ENCODE measurements at regions not wholly inside any gene's neighbourhood (a gene's known extent, or its start where the extent isn't known, plus 50 kb on each side); places are given as distances from the start of the nearest gene placed in this dataset.

DNA sequence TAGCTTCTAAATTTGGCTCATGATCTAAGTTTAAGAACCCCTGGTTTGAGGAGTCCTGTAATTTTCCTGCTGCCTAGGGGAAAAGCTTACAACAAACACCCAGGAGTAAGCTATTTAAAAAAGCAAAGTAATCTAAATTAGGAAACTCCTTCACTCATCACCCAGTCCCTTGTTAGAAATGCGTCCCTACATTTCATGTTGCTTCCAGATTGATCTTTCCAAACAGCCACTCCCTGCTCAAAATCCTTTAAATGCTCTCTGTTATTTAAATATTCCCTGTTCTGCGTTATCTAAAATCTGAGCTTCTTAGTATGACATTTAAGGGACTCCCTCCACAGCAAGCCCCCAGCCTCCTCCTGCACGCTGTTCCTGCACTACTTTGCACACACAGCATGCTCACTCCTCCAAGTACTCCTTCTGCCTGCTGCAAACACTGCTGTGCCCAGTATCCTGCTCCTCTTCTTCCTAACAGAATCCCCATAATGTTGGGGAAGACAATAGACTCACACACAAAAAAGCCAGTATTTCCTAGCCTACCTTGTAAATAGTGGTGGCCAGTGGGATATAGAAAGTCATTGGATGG is 123.3 kb upstream of the RASEF start:
- FAIRE-seq (no peak), DNase-seq (ENCODE audit: low read depth) (no peak)
- peaks cover 3% of the 10 kb centered on the region for H3K27me3 ChIP-seq (ENCODE audit: insufficient read depth, low read length)
- no peaks in the 10 kb centered on the region for H4K20me1 ChIP-seq (ENCODE audit: insufficient read depth, low read length)
- no peaks in the 10 kb centered on the region for H3K36me3 ChIP-seq (ENCODE audit: insufficient read depth, low read length)
- no peak overlapping the region for H2AFZ ChIP-seq (ENCODE audit: low read depth, low read length)
- no peak for TF ChIP-seq EZH2 (IDR thresholded peaks at IDR 0.05; ENCODE audit: insufficient read depth, low read length)
- TF ChIP-seq, protein P1, sequence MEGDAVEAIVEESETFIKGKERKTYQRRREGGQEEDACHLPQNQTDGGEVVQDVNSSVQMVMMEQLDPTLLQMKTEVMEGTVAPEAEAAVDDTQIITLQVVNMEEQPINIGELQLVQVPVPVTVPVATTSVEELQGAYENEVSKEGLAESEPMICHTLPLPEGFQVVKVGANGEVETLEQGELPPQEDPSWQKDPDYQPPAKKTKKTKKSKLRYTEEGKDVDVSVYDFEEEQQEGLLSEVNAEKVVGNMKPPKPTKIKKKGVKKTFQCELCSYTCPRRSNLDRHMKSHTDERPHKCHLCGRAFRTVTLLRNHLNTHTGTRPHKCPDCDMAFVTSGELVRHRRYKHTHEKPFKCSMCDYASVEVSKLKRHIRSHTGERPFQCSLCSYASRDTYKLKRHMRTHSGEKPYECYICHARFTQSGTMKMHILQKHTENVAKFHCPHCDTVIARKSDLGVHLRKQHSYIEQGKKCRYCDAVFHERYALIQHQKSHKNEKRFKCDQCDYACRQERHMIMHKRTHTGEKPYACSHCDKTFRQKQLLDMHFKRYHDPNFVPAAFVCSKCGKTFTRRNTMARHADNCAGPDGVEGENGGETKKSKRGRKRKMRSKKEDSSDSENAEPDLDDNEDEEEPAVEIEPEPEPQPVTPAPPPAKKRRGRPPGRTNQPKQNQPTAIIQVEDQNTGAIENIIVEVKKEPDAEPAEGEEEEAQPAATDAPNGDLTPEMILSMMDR (IDR thresholded peaks at IDR 0.05; ENCODE audit: insufficient read depth, low read depth, low read length) = no peak
- Mint-ChIP-seq H3K27me3 (ENCODE audit: low read depth, unreplicated experiment) (peaks cover 11% of the 10 kb centered on the region), H3K36me3 (ENCODE audit: low read depth, unreplicated experiment) (no peaks in the 10 kb centered on the region), H3K4me1 (ENCODE audit: low read depth, unreplicated experiment) (peaks cover 3% of the 10 kb centered on the region), H3K27ac (ENCODE audit: unreplicated experiment) (no peak overlapping the region), H3K9me3 (ENCODE audit: unreplicated experiment) (no peaks in the 10 kb centered on the region), H3K4me3 (ENCODE audit: unreplicated experiment) (no peak overlapping the region)
- no peak overlapping the region for H3K9ac ChIP-seq (ENCODE audit: low read length)
- no peak overlapping the region for H3K4me2 ChIP-seq (ENCODE audit: low read length)
- no peak overlapping the region for H3K4me3 ChIP-seq (ENCODE audit: insufficient read depth, low read depth, low read length)
- H3K27ac ChIP-seq (ENCODE audit: low read depth, low read length) = no peak overlapping the region
- H3K79me2 ChIP-seq (ENCODE audit: insufficient read depth, low read length) = no peaks in the 10 kb centered on the region
- H3K4me1 ChIP-seq (ENCODE audit: insufficient read depth, low read length) = no peaks in the 10 kb centered on the region
- H3K9me3 ChIP-seq (ENCODE audit: insufficient read depth, low read depth, low read length) = no peaks in the 10 kb centered on the region

GRCh38 chr9:83185488-83186154 is 122.7 kb upstream of the RASEF start:
- no peak overlapping the region for H3K27ac Mint-ChIP-seq (ENCODE audit: unreplicated experiment)
- Histone ChIP-seq H3K27me3 (ENCODE audit: insufficient read depth, low read length) (peaks cover 3% of the 10 kb centered on the region), H3K36me3 (ENCODE audit: insufficient read depth, low read length) (no peaks in the 10 kb centered on the region), H3K4me3 (ENCODE audit: insufficient read depth, low read depth, low read length) (no peak overlapping the region), H3K79me2 (ENCODE audit: insufficient read depth, low read length) (no peaks in the 10 kb centered on the region), H2AFZ (ENCODE audit: low read depth, low read length) (no peak overlapping the region), H3K27ac (ENCODE audit: low read depth, low read length) (no peak overlapping the region), H3K9ac (ENCODE audit: low read length) (no peak overlapping the region), H3K4me2 (ENCODE audit: low read length) (no peak overlapping the region), H3K9me3 (ENCODE audit: insufficient read depth, low read depth, low read length) (no peaks in the 10 kb centered on the region), H4K20me1 (ENCODE audit: insufficient read depth, low read length) (no peaks in the 10 kb centered on the region), H3K4me1 (ENCODE audit: insufficient read depth, low read length) (no peaks in the 10 kb centered on the region)
- H3K9me3 Mint-ChIP-seq (ENCODE audit: unreplicated experiment) = no peaks in the 10 kb centered on the region
- peaks cover 3% of the 10 kb centered on the region for H3K4me1 Mint-ChIP-seq (ENCODE audit: low read depth, unreplicated experiment)
- FAIRE-seq = no peak
- H3K4me3 Mint-ChIP-seq (ENCODE audit: unreplicated experiment) = no peak overlapping the region
- H3K27me3 Mint-ChIP-seq (ENCODE audit: low read depth, unreplicated experiment) = peaks cover 6% of the 10 kb centered on the region
- TF ChIP-seq, protein P1 (IDR thresholded peaks at IDR 0.05; ENCODE audit: insufficient read depth, low read depth, low read length) = no peak
- TF ChIP-seq EZH2 (IDR thresholded peaks at IDR 0.05; ENCODE audit: insufficient read depth, low read length) = no peak
- no peak for DNase-seq (ENCODE audit: low read depth)
- no peaks in the 10 kb centered on the region for H3K36me3 Mint-ChIP-seq (ENCODE audit: low read depth, unreplicated experiment)

GRCh38 chr9:83183621-83184020 is 120.7 kb upstream of the RASEF start:
- no peak for FAIRE-seq
- H4K20me1 ChIP-seq (ENCODE audit: insufficient read depth, low read length) = no peaks in the 10 kb centered on the region
- H3K9me3 Mint-ChIP-seq (ENCODE audit: unreplicated experiment) = no peaks in the 10 kb centered on the region

More at GRCh38 chr9:83183621-83184020, 120.7 kb upstream of the RASEF start:
- Histone ChIP-seq H3K4me1 (ENCODE audit: insufficient read depth, low read length) (no peaks in the 10 kb centered on the region), H3K79me2 (ENCODE audit: insufficient read depth, low read length) (no peaks in the 10 kb centered on the region), H3K4me2 (ENCODE audit: low read length) (no peak overlapping the region), H3K27me3 (ENCODE audit: insufficient read depth, low read length) (peaks cover 3% of the 10 kb centered on the region), H3K4me3 (ENCODE audit: insufficient read depth, low read depth, low read length) (no peak overlapping the region), H3K36me3 (ENCODE audit: insufficient read depth, low read length) (no peaks in the 10 kb centered on the region), H3K27ac (ENCODE audit: low read depth, low read length) (no peak overlapping the region), H2AFZ (ENCODE audit: low read depth, low read length) (no peak overlapping the region), H3K9ac (ENCODE audit: low read length) (no peak overlapping the region), H3K9me3 (ENCODE audit: insufficient read depth, low read depth, low read length) (no peaks in the 10 kb centered on the region)
- TF ChIP-seq EZH2 (IDR thresholded peaks at IDR 0.05; ENCODE audit: insufficient read depth, low read length) = no peak
- TF ChIP-seq, protein P1 (IDR thresholded peaks at IDR 0.05; ENCODE audit: insufficient read depth, low read depth, low read length) = no peak
- H3K36me3 Mint-ChIP-seq (ENCODE audit: low read depth, unreplicated experiment) = no peaks in the 10 kb centered on the region
- no peak overlapping the region for H3K27ac Mint-ChIP-seq (ENCODE audit: unreplicated experiment)
- H3K4me1 Mint-ChIP-seq (ENCODE audit: low read depth, unreplicated experiment) = peaks cover 3% of the 10 kb centered on the region
- H3K27me3 Mint-ChIP-seq (ENCODE audit: low read depth, unreplicated experiment) = peaks cover 5% of the 10 kb centered on the region
- H3K4me3 Mint-ChIP-seq (ENCODE audit: unreplicated experiment) = no peak overlapping the region
- no peak for DNase-seq (ENCODE audit: low read depth)
